Neural cell (in vitro differentiated cells): ENCODE measurements at regions not wholly inside any gene's neighbourhood (a gene's known extent, or its start where the extent isn't known, plus 50 kb on each side); places are given as distances from the start of the nearest gene placed in this dataset.

Experiments used
- H2AFZ ChIP-seq: fragments of 200-600, 300-800 bp; sonication (generic), shearing (Covaris generic); 2 replicates; pipeline ENCODE4 v1.6.0; 2014; ENCODE audit warnings: low read depth, mild to moderate bottlenecking, antibody characterized with exemption, low read length, moderate library complexity
- H3F3A ChIP-seq: fragments of 200-600 bp; shearing (Covaris generic); 2 replicates; pipeline ENCODE4 v1.6.1; 2016; ENCODE audit warnings: mild to moderate bottlenecking, moderate library complexity, mixed read lengths, antibody characterized with exemption, low read length; ENCODE audit not compliant: insufficient read depth, poor library complexity, severe bottlenecking
- H3K27ac ChIP-seq: fragments of 200-600, 300-800 bp; sonication (generic), shearing (Covaris generic); 2 replicates; pipeline ENCODE4 v1.5.1; 2014; ENCODE audit warnings: mild to moderate bottlenecking, low read length, moderate library complexity
- H3K27me3 ChIP-seq: fragments of 300-800, 200-600 bp; sonication (generic), shearing (Covaris generic); 2 replicates; pipeline ENCODE4 v1.6.0; 2014; ENCODE audit warnings: mild to moderate bottlenecking, low read depth, low read length, moderate library complexity; ENCODE audit not compliant: insufficient read depth
- H3K36me3 ChIP-seq: fragments of 300-800, 200-600 bp; sonication (generic), shearing (Covaris generic); 2 replicates; pipeline ENCODE4 v1.5.1; 2014; ENCODE audit warnings: mild to moderate bottlenecking, antibody characterized with exemption, low read length, moderate library complexity; ENCODE audit not compliant: insufficient read depth
- H3K4me2 ChIP-seq: fragments of 300-800, 200-600 bp; sonication (generic), shearing (Covaris generic); 2 replicates; pipeline ENCODE4 v1.6.0; 2014; ENCODE audit warnings: mild to moderate bottlenecking, low read length
- H3K4me3 ChIP-seq: fragments of 300-800, 200-600 bp; sonication (generic), shearing (Covaris generic); 2 replicates; pipeline ENCODE4 v1.5.1; 2014; ENCODE audit warnings: mild to moderate bottlenecking, low read length, moderate library complexity
- H3K79me2 ChIP-seq: fragments of 200-600 bp; shearing (Covaris generic); replicated peaks from 2 replicates; pipeline ENCODE4 v1.6.0; 2014; ENCODE audit warnings: mild to moderate bottlenecking, low read length, moderate library complexity; ENCODE audit not compliant: insufficient read depth
- H3K9ac ChIP-seq: fragments of 300-800, 200-600 bp; sonication (generic), shearing (Covaris generic); 2 replicates; pipeline ENCODE4 v1.6.1; 2016; ENCODE audit warnings: mild to moderate bottlenecking, low read length, mixed read lengths
- H3K9me2 ChIP-seq: fragments of 200-600 bp; shearing (Covaris generic); 2 replicates; pipeline ENCODE4 v1.6.1; 2016; ENCODE audit warnings: mild to moderate bottlenecking, low read length, mixed read lengths; ENCODE audit not compliant: insufficient read depth
- H3K9me3 ChIP-seq: fragments of 200-600, 300-800 bp; sonication (generic), shearing (Covaris generic); 2 replicates; pipeline ENCODE4 v1.6.1; 2016; ENCODE audit warnings: mild to moderate bottlenecking, mixed run types, low read length, moderate library complexity, mixed read lengths
- H4K20me1 ChIP-seq: fragments of 200-600 bp; shearing (Covaris generic); 2 replicates; pipeline ENCODE4 v1.6.1; 2016; ENCODE audit warnings: mild to moderate bottlenecking, mixed run types; ENCODE audit not compliant: insufficient read depth
- CTCF ChIP-seq: fragments of 450-650 bp; IDR thresholded peaks from 2 replicates; pipeline ENCODE4 v1.5.1; 2014; ENCODE audit warnings: antibody characterized with exemption, mild to moderate bottlenecking, moderate library complexity; ENCODE audit not compliant: poor library complexity, severe bottlenecking
- EP300 ChIP-seq: fragments of 450-650 bp; conservative IDR thresholded peaks from 2 replicates; pipeline ENCODE4 v1.6.1; 2014; ENCODE audit warnings: antibody characterized with exemption, mild to moderate bottlenecking, moderate library complexity; ENCODE audit not compliant: poor library complexity, severe bottlenecking
- MXI1 ChIP-seq: fragments of 450-650 bp; conservative IDR thresholded peaks from 2 replicates; pipeline ENCODE4 v1.6.1; 2014; ENCODE audit warnings: antibody characterized with exemption, mild to moderate bottlenecking; ENCODE audit not compliant: poor library complexity, severe bottlenecking
- POLR2AphosphoS5 ChIP-seq: IDR thresholded peaks from 2 replicates; pipeline ENCODE4 v1.6.1; 2012
- RAD21 ChIP-seq: fragments of 450-650 bp; conservative IDR thresholded peaks from 2 replicates; pipeline ENCODE4 v1.6.1; 2014; ENCODE audit warnings: antibody characterized with exemption, mild to moderate bottlenecking, moderate library complexity
- REST ChIP-seq: IDR thresholded peaks from 2 replicates; pipeline ENCODE4 v1.6.1; 2012; ENCODE audit warnings: borderline replicate concordance
- SMC3 ChIP-seq: fragments of 450-650 bp; conservative IDR thresholded peaks from 2 replicates; pipeline ENCODE4 v1.6.1; 2014; ENCODE audit warnings: antibody characterized with exemption, mild to moderate bottlenecking, moderate library complexity; ENCODE audit not compliant: poor library complexity
- TAF1 ChIP-seq: IDR thresholded peaks from 2 replicates; pipeline ENCODE4 v1.6.1; 2012; ENCODE audit warnings: low read depth

GRCh38 chr19:32195706-32196610 is 149.5 kb upstream of the ZNF507 start:
- TF ChIP-seq SMC3 (no peak), RAD21 (no peak), CTCF (no peak), EP300 (no peak), POLR2AphosphoS5 (no peak), MXI1 (no peak), TAF1 (no peak), REST (no peak)
- no peaks in the 10 kb centered on the region for H3K79me2 ChIP-seq
- no peak overlapping the region for H3K4me2 ChIP-seq
- H2AFZ ChIP-seq, result no peak overlapping the region
- no peak overlapping the region for H3K4me3 ChIP-seq
- H3K36me3 ChIP-seq, result no peaks in the 10 kb centered on the region
- no peaks in the 10 kb centered on the region for H3K27me3 ChIP-seq
- H3K9ac ChIP-seq, result no peak overlapping the region
- no peaks in the 10 kb centered on the region for H3F3A ChIP-seq
- no peaks in the 10 kb centered on the region for H3K9me2 ChIP-seq
- no peaks in the 10 kb centered on the region for H4K20me1 ChIP-seq
- H3K9me3 ChIP-seq, result peaks cover 3% of the 10 kb centered on the region
- H3K27ac ChIP-seq, result no peak overlapping the region

- Histone ChIP-seq H3F3A (no peaks in the 10 kb centered on the region), H3K27ac (no peak overlapping the region), H3K9me2 (no peaks in the 10 kb centered on the region), H3K27me3 (no peaks in the 10 kb centered on the region), H3K9ac (no peak overlapping the region), H3K4me2 (no peak overlapping the region), H2AFZ (no peak overlapping the region), H3K9me3 (peaks cover 3% of the 10 kb centered on the region), H3K4me3 (no peak overlapping the region), H4K20me1 (no peaks in the 10 kb centered on the region), H3K79me2 (no peaks in the 10 kb centered on the region), H3K36me3 (no peaks in the 10 kb centered on the region)
- TF ChIP-seq CTCF (no peak), SMC3 (no peak), MXI1 (no peak)
Measured at GRCh38 chr19:32196690-32197420, 148.6 kb upstream of the ZNF507 start.
